K562 (cell line): ENCODE measurements at regions not wholly inside any gene's neighbourhood (a gene's known extent, or its start where the extent isn't known, plus 50 kb on each side); places are given as distances from the start of the nearest gene placed in this dataset.

Source experiments
- ATAC-seq: fragments of 200-7000 bp; cut with Tn5 transposase; 3 replicates; pipeline ENCODE4 v1.9.1; 2020; ENCODE audit warnings: moderate library complexity
- BruUV-seq: library from RNA; stranded (reverse); fragments of 400-500 nt; replicated peaks from 2 replicates; lab custom pipeline; 2021; lab: Mats Ljungman, UMichigan
- CTCF ChIA-PET: fragments of 300-600 bp; formaldehyde crosslinking; extraction: SDS; loops from one replicate; lab custom pipeline; 2021; ENCODE audit warnings: low intra/inter-chr PET ratio; lab: Yijun Ruan, JAX
- POLR2A ChIA-PET: fragments of 300-600, 350-650 bp; sonication (Branson Sonifier 250); formaldehyde crosslinking; extraction: SDS; loops from one replicate; lab custom pipeline; 2021; ENCODE audit warnings: antibody characterized with exemption, inconsistent platforms; lab: Yijun Ruan, JAX
- DNase-seq, 4 experiments: peaks; one replicate each; pipeline versions ENCODE4 v3.0.0 to v3.0.0-alpha.2; 2011 to 2018; ENCODE audit warnings: low spot score in 3 of 4, mixed read lengths in 3 of 4; ENCODE audit errors: extremely low read depth in 1 of 4
- FAIRE-seq: peaks from 2 replicates; lab custom pipeline; 2011; peaks lifted over from hg19 to GRCh38; lab: Jason Lieb, UNC
- H2AFZ ChIP-seq: 2 replicates; pipeline ENCODE4 v1.6.0; 2011; ENCODE audit warnings: low read depth, low read length, control low read depth, inconsistent platforms
- H3K27ac ChIP-seq: fragments of 200-600 bp; 3 replicates; pipeline ENCODE4 v1.8.0; 2011; ENCODE audit warnings: low read depth, mild to moderate bottlenecking, control low read depth, inconsistent platforms, low read length, moderate library complexity, mixed read lengths; ENCODE audit errors: extremely low read depth
- H3K27me3 ChIP-seq, 2 experiments: fragments of 300-600 bp in 1 of 2; 2 replicates in 1 of 2; 3 replicates in 1 of 2; pipeline versions ENCODE4 v1.6.0 to v1.8.0; 2011; ENCODE audit warnings: inconsistent platforms in 2 of 2, low read length in 2 of 2, mild to moderate bottlenecking in 1 of 2, mixed read lengths in 1 of 2, moderate library complexity in 1 of 2; ENCODE audit not compliant: control insufficient read depth in 2 of 2, insufficient read depth in 2 of 2
- H3K36me3 ChIP-seq: fragments of 300-600 bp; 3 replicates; pipeline ENCODE4 v1.8.0; 2011; ENCODE audit warnings: mild to moderate bottlenecking, low read length, inconsistent platforms; ENCODE audit not compliant: control insufficient read depth, insufficient read depth
- H3K4me1 ChIP-seq, 2 experiments: fragments of 200-600 bp in 1 of 2; replicated peaks in 1 of 2; 2 replicates in 1 of 2; 3 replicates in 1 of 2; pipeline versions ENCODE4 v1.5.1 to v1.8.0; 2011; ENCODE audit warnings: inconsistent platforms in 2 of 2, low read length in 2 of 2, mild to moderate bottlenecking in 1 of 2, mixed read lengths in 1 of 2, moderate library complexity in 1 of 2; ENCODE audit not compliant: control insufficient read depth in 2 of 2, insufficient read depth in 2 of 2
- H3K4me2 ChIP-seq: 2 replicates; pipeline ENCODE4 v1.6.1; 2011; ENCODE audit warnings: low read length, control low read depth, inconsistent platforms, mixed read lengths; ENCODE audit not compliant: insufficient read depth
- H3K4me3 ChIP-seq: fragments of 200-600 bp; sonication (generic), shearing (Covaris generic); 2 replicates; pipeline ENCODE4 v1.5.1; 2016; ENCODE audit warnings: control low read depth, inconsistent platforms
- H3K79me2 ChIP-seq: fragments of 200-600 bp; 3 replicates; pipeline ENCODE4 v1.8.0; 2011; ENCODE audit warnings: low read length, inconsistent platforms; ENCODE audit not compliant: control insufficient read depth, insufficient read depth
- H3K9ac ChIP-seq, 2 experiments: 2 replicates each; pipeline versions ENCODE4 v1.6.0 to v1.6.1; 2011; ENCODE audit warnings: low read depth in 2 of 2, low read length in 2 of 2, control low read depth in 1 of 2, inconsistent platforms in 1 of 2, mild to moderate bottlenecking in 1 of 2, mixed read lengths in 1 of 2; ENCODE audit not compliant: insufficient read depth in 1 of 2
- H3K9me1 ChIP-seq: one replicate; pipeline ENCODE4 v1.6.0; 2011; ENCODE audit warnings: inconsistent platforms, mild to moderate bottlenecking, low read length, moderate library complexity; ENCODE audit not compliant: control insufficient read depth, insufficient read depth
- H3K9me3 ChIP-seq: replicated peaks from 2 replicates; pipeline ENCODE4 v1.5.1; 2011; ENCODE audit warnings: low read depth, low read length, inconsistent platforms; ENCODE audit not compliant: control insufficient read depth, insufficient read depth
- H4K20me1 ChIP-seq: replicated peaks from 2 replicates; pipeline ENCODE4 v1.6.1; 2011; ENCODE audit warnings: low read length, inconsistent platforms, mixed read lengths; ENCODE audit not compliant: control insufficient read depth, insufficient read depth
- ERF ChIP-seq: fragments of 450-650 bp; formaldehyde crosslinking; IDR thresholded peaks from 2 replicates; pipeline ENCODE4 v1.4.0; 2020; ENCODE audit warnings: mild to moderate bottlenecking, mixed read lengths
- HEY1 ChIP-seq: fragments of 250-450 bp; sonication (Bioruptor Pico); IDR thresholded peaks from 2 replicates; pipeline ENCODE4 v1.5.0; 2020; ENCODE audit warnings: mild to moderate bottlenecking, moderate library complexity, borderline replicate concordance
- KDM2B ChIP-seq: fragments of 250-450 bp; sonication (Bioruptor Pico); IDR thresholded peaks from 2 replicates; pipeline ENCODE4 v1.8.0; 2021; ENCODE audit warnings: mild to moderate bottlenecking, moderate library complexity
- NFE2L1 ChIP-seq: fragments of 450-650 bp; IDR thresholded peaks from 2 replicates; pipeline ENCODE4 v1.6.1; 2016; ENCODE audit warnings: missing genetic modification characterization, low read depth, mild to moderate bottlenecking, missing compliant biosample characterization, moderate library complexity, borderline replicate concordance
- NR2F6 ChIP-seq: fragments of 450-650 bp; formaldehyde crosslinking; IDR thresholded peaks from 2 replicates; pipeline ENCODE4 v1.4.0; 2020; ENCODE audit warnings: mild to moderate bottlenecking
- SRSF3 ChIP-seq: fragments of 200-400 bp; formaldehyde crosslinking; IDR thresholded peaks from 2 replicates; pipeline ENCODE4 v1.6.1; 2016; ENCODE audit warnings: mild to moderate bottlenecking, low read length, moderate library complexity; ENCODE audit not compliant: insufficient read depth
- TGIF2 ChIP-seq: sonication (generic); formaldehyde crosslinking; IDR thresholded peaks from 2 replicates; pipeline ENCODE4 v1.8.1; 2022; ENCODE audit warnings: mild to moderate bottlenecking, missing genetic modification reagents, moderate library complexity
- TRIM24 ChIP-seq, 2 experiments: fragments of 450-650 bp; IDR thresholded peaks; 2 replicates each; pipeline ENCODE4 v1.6.1; 2016
- ZNF140 ChIP-seq: fragments of 250-450 bp; sonication (Bioruptor Pico); IDR thresholded peaks from 2 replicates; pipeline ENCODE4 v1.8.0; 2021; ENCODE audit warnings: moderate library complexity, mild to moderate bottlenecking, inconsistent platforms
- ZNF24 ChIP-seq: fragments of 450-650 bp; IDR thresholded peaks from 2 replicates; pipeline ENCODE4 v1.6.1; 2016
- ZNF274 ChIP-seq: IDR thresholded peaks from 2 replicates; pipeline ENCODE4 v1.6.1; 2011; ENCODE audit warnings: low read depth, mild to moderate bottlenecking, low read length, moderate library complexity, borderline replicate concordance
- ZNF696 ChIP-seq: fragments of 250-450 bp; sonication (Bioruptor Pico); conservative IDR thresholded peaks from 2 replicates; pipeline ENCODE4 v1.4.0; 2020; ENCODE audit warnings: mild to moderate bottlenecking, moderate library complexity
- WGBS: fragments of 100-300 bp; shearing (Covaris generic); methylation state at CpG from one replicate; pipeline ENCODE4 v1.1.6; 2016; ENCODE audit warnings: low coverage, mixed read lengths; ENCODE audit not compliant: insufficient coverage; ENCODE audit errors: missing lambda C conversion rate; 5-methylcytosine and 5-hydroxymethylcytosine counted together
- in situ Hi-C: fragments of 300-500 bp; cut with MboI; formaldehyde crosslinking; loops from 4 replicates; pipeline ENCODE4 v1.15.0; 2018; ENCODE audit warnings: inconsistent platforms, mixed read lengths
- intact Hi-C: fragments of 100-400 bp; cut with micrococcal nuclease; formaldehyde crosslinking; loops from 2 replicates; pipeline ENCODE4 v1.14.2; 2022
- TF ChIP-seq, protein P1 (sequence below): fragments of 450-650 bp; IDR thresholded peaks from 2 replicates; pipeline ENCODE4 v1.6.1; 2016; ENCODE audit warnings: mild to moderate bottlenecking

DNA sequence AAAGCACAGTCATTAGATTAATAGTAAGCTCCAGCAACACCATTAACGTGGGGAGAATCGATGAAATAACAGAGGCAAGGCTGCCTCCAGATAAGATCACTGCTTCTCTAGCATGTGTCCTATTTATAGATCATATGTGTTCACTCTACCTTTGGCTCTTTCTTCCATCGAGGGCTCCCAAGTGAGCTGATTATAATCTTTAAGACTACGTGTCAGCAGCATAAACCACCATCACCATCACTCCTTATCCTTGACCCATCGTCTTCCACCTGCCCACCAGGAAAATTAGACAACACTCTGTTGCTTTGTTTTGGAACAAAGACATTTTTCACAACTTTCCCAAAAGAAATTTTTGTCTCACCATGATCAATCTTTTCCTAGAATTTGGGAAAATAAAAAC lies 71.2 kb upstream of the CARD11 start:
- no peak for ATAC-seq
- Histone ChIP-seq H3K79me2 (no peaks in the 10 kb centered on the region), H4K20me1 (no peaks in the 10 kb centered on the region; the same call in 1 of the 2 replicates), H3K4me2 (no peak overlapping the region), H3K4me1 (no peaks in the 10 kb centered on the region), H3K9me1 (no peaks in the 10 kb centered on the region), H3K4me3 (no peak overlapping the region), H2AFZ (no peak overlapping the region), H3K9me3 (no peaks in the 10 kb centered on the region), H3K27me3 (no peaks in the 10 kb centered on the region; a peak in 1 of 5 replicates), H3K9ac (no peak overlapping the region), H3K36me3 (no peaks in the 10 kb centered on the region), H3K27ac (no peak overlapping the region)
- FAIRE-seq: no peak
- TF ChIP-seq, protein P1, sequence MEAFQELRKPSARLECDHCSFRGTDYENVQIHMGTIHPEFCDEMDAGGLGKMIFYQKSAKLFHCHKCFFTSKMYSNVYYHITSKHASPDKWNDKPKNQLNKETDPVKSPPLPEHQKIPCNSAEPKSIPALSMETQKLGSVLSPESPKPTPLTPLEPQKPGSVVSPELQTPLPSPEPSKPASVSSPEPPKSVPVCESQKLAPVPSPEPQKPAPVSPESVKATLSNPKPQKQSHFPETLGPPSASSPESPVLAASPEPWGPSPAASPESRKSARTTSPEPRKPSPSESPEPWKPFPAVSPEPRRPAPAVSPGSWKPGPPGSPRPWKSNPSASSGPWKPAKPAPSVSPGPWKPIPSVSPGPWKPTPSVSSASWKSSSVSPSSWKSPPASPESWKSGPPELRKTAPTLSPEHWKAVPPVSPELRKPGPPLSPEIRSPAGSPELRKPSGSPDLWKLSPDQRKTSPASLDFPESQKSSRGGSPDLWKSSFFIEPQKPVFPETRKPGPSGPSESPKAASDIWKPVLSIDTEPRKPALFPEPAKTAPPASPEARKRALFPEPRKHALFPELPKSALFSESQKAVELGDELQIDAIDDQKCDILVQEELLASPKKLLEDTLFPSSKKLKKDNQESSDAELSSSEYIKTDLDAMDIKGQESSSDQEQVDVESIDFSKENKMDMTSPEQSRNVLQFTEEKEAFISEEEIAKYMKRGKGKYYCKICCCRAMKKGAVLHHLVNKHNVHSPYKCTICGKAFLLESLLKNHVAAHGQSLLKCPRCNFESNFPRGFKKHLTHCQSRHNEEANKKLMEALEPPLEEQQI: no peak
- TF ChIP-seq ZNF274: no peak
- in situ Hi-C loops (no loop called here), intact Hi-C loops (no loop called here)
- no TSS peak for BruUV-seq
- ChIA-PET CTCF (no interaction called here), POLR2A (no interaction called here)
- DNase-seq: no peak
- WGBS: 0% methylated on average over 5 of the region's 5 CpGs

DNA sequence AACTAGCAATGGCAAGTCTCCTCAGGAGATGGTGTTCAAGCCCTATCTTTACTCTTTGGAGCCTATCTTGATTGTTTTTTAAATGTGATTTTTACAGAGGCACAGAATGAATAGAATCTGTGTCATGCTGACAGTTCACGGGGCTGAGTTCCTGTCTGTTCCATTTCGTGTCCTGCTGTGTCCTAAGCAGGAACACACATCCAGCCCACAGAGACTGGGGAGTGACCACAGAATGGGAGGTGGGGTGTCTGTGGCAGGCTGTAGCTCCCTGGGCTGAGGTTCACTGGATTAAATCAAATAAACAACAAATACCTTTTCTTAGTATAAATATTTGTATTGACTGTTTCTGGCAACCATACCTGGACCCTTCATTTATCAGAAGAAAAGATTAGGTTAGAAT lies 73.4 kb upstream of the CARD11 start:
- no peaks in the 10 kb centered on the region; a peak in 1 of 5 replicates for H3K27me3 ChIP-seq
- ATAC-seq (no peak), FAIRE-seq (no peak), DNase-seq (no peak)
- intact Hi-C loops: no loop called here
- no peak overlapping the region for H3K4me3 ChIP-seq
- no peaks in the 10 kb centered on the region for H3K79me2 ChIP-seq
- ChIA-PET POLR2A (no interaction called here), CTCF (no interaction called here)
- H3K4me2 ChIP-seq: no peak overlapping the region
- H2AFZ ChIP-seq: no peak overlapping the region
- no peaks in the 10 kb centered on the region for H3K9me3 ChIP-seq
- H3K9ac ChIP-seq: no peak overlapping the region
- no peaks in the 10 kb centered on the region; the same call in 1 of the 2 replicates for H4K20me1 ChIP-seq
- H3K4me1 ChIP-seq: no peaks in the 10 kb centered on the region
- in situ Hi-C loops: no loop called here
- TF ChIP-seq NR2F6 (CRISPR knock-in tag) (no peak), KDM2B (no peak), SRSF3 (no peak), ZNF24 (no peak), NFE2L1 (tag) (no peak), ZNF696 (CRISPR knock-in tag) (no peak), ZNF140 (no peak), TRIM24 (IDR thresholded peaks at IDR 0.05) (no peak), ERF (no peak), TGIF2 (no peak), HEY1 (CRISPR knock-in tag) (no peak)
- no peaks in the 10 kb centered on the region for H3K9me1 ChIP-seq
- H3K36me3 ChIP-seq: no peaks in the 10 kb centered on the region
- no peak overlapping the region for H3K27ac ChIP-seq
- no TSS peak for BruUV-seq
- WGBS: 0% methylated on average over 2 of the region's 2 CpGs
